GDM1 (cell line): ENCODE measurements at regions not wholly inside any gene's neighbourhood (a gene's known extent, or its start where the extent isn't known, plus 50 kb on each side); places are given as distances from the start of the nearest gene placed in this dataset.
"Not testable (repeated sequence)": the region's sequence is repeated elsewhere in the genome, so short reads cannot be mapped to it uniquely, and the experiment has no call there.

Experiments used
- DNase-seq: peaks from one replicate; lab custom pipeline; 2025; lab: John Stamatoyannopoulos, UW

GRCh38 chr18:47677952-47678351, 252.5 kb downstream of the SMAD2 start:
- DNase-seq = no peak

GRCh38 chr18:47669815-47670214, 260.6 kb downstream of the SMAD2 start:
- DNase-seq = no peak

GRCh38 chr18:47658498-47658897, 272.0 kb downstream of the SMAD2 start:
- no peak for DNase-seq

GRCh38 chr18:47654988-47655387, 275.5 kb downstream of the SMAD2 start:
- DNase-seq = no peak

- no peak for DNase-seq
These were observed 285.6 kb downstream of the SMAD2 start for GRCh38 chr18:47644896-47645295.

- DNase-seq = not testable (repeated sequence)
These were observed 292.9 kb downstream of the SMAD2 start for GRCh38 chr18:47637551-47637950.

GRCh38 chr18:47635416-47635815, 295.0 kb downstream of the SMAD2 start:
- DNase-seq = no peak

GRCh38 chr18:47632970-47633635, 297.4 kb downstream of the SMAD2 start:
- no peak for DNase-seq

- no peak for DNase-seq
These were observed 301.6 kb downstream of the SMAD2 start for GRCh38 chr18:47628893-47629292.

- no peak for DNase-seq
These were observed 302.1 kb downstream of the SMAD2 start for GRCh38 chr18:47628240-47628781.

- no peak for DNase-seq
These were observed 303.4 kb downstream of the SMAD2 start for GRCh38 chr18:47627030-47627429.

- DNase-seq = no peak
These were observed 310.5 kb downstream of the SMAD2 start for GRCh38 chr18:47619771-47620448.

GRCh38 chr18:47618758-47619157, 311.7 kb downstream of the SMAD2 start:
- DNase-seq = no peak

- DNase-seq = no peak
These were observed 315.4 kb downstream of the SMAD2 start for GRCh38 chr18:47615043-47615442.

GRCh38 chr18:47613929-47614328, 316.5 kb downstream of the SMAD2 start:
- no peak for DNase-seq

GRCh38 chr18:47611649-47612048, 318.8 kb downstream of the SMAD2 start:
- no peak for DNase-seq

- no peak for DNase-seq
These were observed 323.9 kb downstream of the SMAD2 start for GRCh38 chr18:47606526-47606925.

GRCh38 chr18:47605093-47605492, 325.4 kb downstream of the SMAD2 start:
- no peak for DNase-seq

GRCh38 chr18:47604021-47604420, 326.4 kb downstream of the SMAD2 start:
- no peak for DNase-seq

- no peak for DNase-seq
These were observed 327.3 kb downstream of the SMAD2 start for GRCh38 chr18:47603158-47603557.

- no peak for DNase-seq
These were observed 328.1 kb downstream of the SMAD2 start for GRCh38 chr18:47602273-47602897.

GRCh38 chr18:47601581-47602272, 328.7 kb downstream of the SMAD2 start:
- no peak for DNase-seq
